ENCODE measurements at regions not wholly inside any gene's neighbourhood (a gene's known extent, or its start where the extent isn't known, plus 50 kb on each side); places are given as distances from the start of the nearest gene placed in this dataset.

GRCh38 chr18:3356614-3357013 lies 93.4 kb upstream of the TGIF1 start:
- Histone ChIP-seq H3K27me3 (no peaks in the 10 kb centered on the region), H3K4me1 (no peaks in the 10 kb centered on the region), H3K36me3 (no peaks in the 10 kb centered on the region), H3K9me3 (no peaks in the 10 kb centered on the region), H3K27ac (no peak overlapping the region), H3K4me3 (no peak overlapping the region)
- TF ChIP-seq POLR2A (IDR thresholded peaks at IDR 0.05) (no peak), CTCF (IDR thresholded peaks at IDR 0.05) (no peak), POLR2AphosphoS5 (IDR thresholded peaks at IDR 0.05; ENCODE audit: insufficient read depth in 1 of 2, low read depth in 1 of 2) (no peak)
- DNase-seq (ENCODE audit: extremely low spot score in 2 of 2) = no peak
- intact Hi-C loops (cut with DNase I) = no loop called here

- TF ChIP-seq CTCF (IDR thresholded peaks at IDR 0.05) = no peak
- TF ChIP-seq POLR2A (IDR thresholded peaks at IDR 0.05) = no peak
- no peak for TF ChIP-seq POLR2AphosphoS5 (IDR thresholded peaks at IDR 0.05; ENCODE audit: insufficient read depth in 1 of 2, low read depth in 1 of 2)
- H3K36me3 ChIP-seq = no peaks in the 10 kb centered on the region
- H3K27me3 ChIP-seq = no peaks in the 10 kb centered on the region
- intact Hi-C loops (cut with DNase I) = no loop called here
- no peak overlapping the region for H3K4me3 ChIP-seq
- no peaks in the 10 kb centered on the region for H3K4me1 ChIP-seq
- H3K9me3 ChIP-seq = no peaks in the 10 kb centered on the region
- no peak for DNase-seq (ENCODE audit: extremely low spot score in 2 of 2)
- no peak overlapping the region for H3K27ac ChIP-seq
These were observed 92.5 kb upstream of the TGIF1 start for GRCh38 chr18:3357516-3357915.

GRCh38 chr18:3358310-3358709 lies 91.7 kb upstream of the TGIF1 start:
- TF ChIP-seq POLR2A (IDR thresholded peaks at IDR 0.05) (no peak), CTCF (IDR thresholded peaks at IDR 0.05) (no peak), POLR2AphosphoS5 (IDR thresholded peaks at IDR 0.05; ENCODE audit: insufficient read depth in 1 of 2, low read depth in 1 of 2) (no peak)
- H3K27ac ChIP-seq = no peak overlapping the region
- H3K4me1 ChIP-seq = no peaks in the 10 kb centered on the region
- no peak for DNase-seq (ENCODE audit: extremely low spot score in 2 of 2)
- no peaks in the 10 kb centered on the region for H3K9me3 ChIP-seq
- H3K36me3 ChIP-seq = no peaks in the 10 kb centered on the region
- H3K27me3 ChIP-seq = no peaks in the 10 kb centered on the region
- H3K4me3 ChIP-seq = no peak overlapping the region
- intact Hi-C loops (cut with DNase I) = no loop called here

- Histone ChIP-seq H3K4me1 (no peaks in the 10 kb centered on the region), H3K27ac (no peak overlapping the region), H3K4me3 (no peak overlapping the region), H3K9me3 (no peaks in the 10 kb centered on the region), H3K27me3 (no peaks in the 10 kb centered on the region), H3K36me3 (no peaks in the 10 kb centered on the region)
- TF ChIP-seq POLR2AphosphoS5 (IDR thresholded peaks at IDR 0.05; ENCODE audit: insufficient read depth in 1 of 2, low read depth in 1 of 2) (no peak), CTCF (IDR thresholded peaks at IDR 0.05) (no peak), POLR2A (IDR thresholded peaks at IDR 0.05) (no peak)
- intact Hi-C loops (cut with DNase I) = no loop called here
- no peak for DNase-seq (ENCODE audit: extremely low spot score in 2 of 2)
These were observed 89.8 kb upstream of the TGIF1 start for GRCh38 chr18:3360211-3360610.

- DNase-seq (ENCODE audit: extremely low spot score in 2 of 2) = no peak
- H3K36me3 ChIP-seq = no peaks in the 10 kb centered on the region
- TF ChIP-seq POLR2A (IDR thresholded peaks at IDR 0.05) = no peak
- no peak for TF ChIP-seq CTCF (IDR thresholded peaks at IDR 0.05)
- TF ChIP-seq POLR2AphosphoS5 (IDR thresholded peaks at IDR 0.05; ENCODE audit: insufficient read depth in 1 of 2, low read depth in 1 of 2) = no peak
- H3K27ac ChIP-seq = no peak overlapping the region
- no peaks in the 10 kb centered on the region for H3K27me3 ChIP-seq
- intact Hi-C loops (cut with DNase I) = no loop called here
- no peaks in the 10 kb centered on the region for H3K4me1 ChIP-seq
- no peak overlapping the region for H3K4me3 ChIP-seq
- no peaks in the 10 kb centered on the region for H3K9me3 ChIP-seq
These were observed 82.4 kb upstream of the TGIF1 start for GRCh38 chr18:3367491-3368091.

Measured in vagina (tissue), 2 donors.